ENCODE measurements at regions not wholly inside any gene's neighbourhood (a gene's known extent, or its start where the extent isn't known, plus 50 kb on each side); places are given as distances from the start of the nearest gene placed in this dataset.

DNA sequence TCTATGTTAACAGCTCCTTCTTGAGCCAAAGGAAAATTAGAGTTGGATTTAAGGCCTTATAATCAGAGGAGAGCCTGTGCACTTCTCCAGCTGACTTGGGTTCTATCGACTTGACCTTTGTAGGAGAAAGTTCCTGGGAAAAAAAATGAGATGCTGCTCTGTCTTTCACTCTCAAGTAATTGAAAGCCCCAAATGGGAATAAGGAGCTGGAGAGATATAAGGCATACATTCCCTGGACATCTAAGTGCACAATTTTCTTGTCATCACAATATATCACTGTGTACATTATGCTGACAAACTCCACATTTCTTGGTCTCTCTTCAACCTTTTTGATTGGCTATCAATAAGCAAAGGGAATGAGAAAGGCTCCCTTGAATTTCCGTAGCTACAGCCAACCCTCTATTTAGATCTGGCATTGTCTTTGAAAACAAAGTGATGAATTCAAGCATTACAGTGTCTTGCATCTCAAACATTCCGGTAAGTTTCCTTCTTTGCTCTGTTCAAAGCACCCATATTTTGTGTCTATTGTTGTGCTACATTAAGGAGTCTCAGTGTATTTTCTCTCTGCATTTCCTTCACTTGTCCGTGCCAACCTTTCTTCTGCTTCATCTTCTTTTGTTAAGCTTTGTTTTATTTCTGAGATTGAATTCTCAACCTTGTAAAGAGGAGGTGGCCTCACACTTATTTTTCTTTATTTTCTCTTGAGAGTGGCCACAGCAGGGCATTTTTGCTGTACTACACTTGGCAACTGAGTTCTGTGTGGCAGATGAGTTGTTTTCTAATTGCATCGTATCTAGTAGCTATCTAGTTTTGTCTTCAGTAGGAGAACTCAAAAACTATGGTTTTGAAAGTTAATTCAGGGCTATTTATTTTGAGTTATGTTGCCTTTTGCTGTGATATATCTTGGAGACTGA is 450.3 kb upstream of the MAN1A1 start:
- TF ChIP-seq, protein P1, sequence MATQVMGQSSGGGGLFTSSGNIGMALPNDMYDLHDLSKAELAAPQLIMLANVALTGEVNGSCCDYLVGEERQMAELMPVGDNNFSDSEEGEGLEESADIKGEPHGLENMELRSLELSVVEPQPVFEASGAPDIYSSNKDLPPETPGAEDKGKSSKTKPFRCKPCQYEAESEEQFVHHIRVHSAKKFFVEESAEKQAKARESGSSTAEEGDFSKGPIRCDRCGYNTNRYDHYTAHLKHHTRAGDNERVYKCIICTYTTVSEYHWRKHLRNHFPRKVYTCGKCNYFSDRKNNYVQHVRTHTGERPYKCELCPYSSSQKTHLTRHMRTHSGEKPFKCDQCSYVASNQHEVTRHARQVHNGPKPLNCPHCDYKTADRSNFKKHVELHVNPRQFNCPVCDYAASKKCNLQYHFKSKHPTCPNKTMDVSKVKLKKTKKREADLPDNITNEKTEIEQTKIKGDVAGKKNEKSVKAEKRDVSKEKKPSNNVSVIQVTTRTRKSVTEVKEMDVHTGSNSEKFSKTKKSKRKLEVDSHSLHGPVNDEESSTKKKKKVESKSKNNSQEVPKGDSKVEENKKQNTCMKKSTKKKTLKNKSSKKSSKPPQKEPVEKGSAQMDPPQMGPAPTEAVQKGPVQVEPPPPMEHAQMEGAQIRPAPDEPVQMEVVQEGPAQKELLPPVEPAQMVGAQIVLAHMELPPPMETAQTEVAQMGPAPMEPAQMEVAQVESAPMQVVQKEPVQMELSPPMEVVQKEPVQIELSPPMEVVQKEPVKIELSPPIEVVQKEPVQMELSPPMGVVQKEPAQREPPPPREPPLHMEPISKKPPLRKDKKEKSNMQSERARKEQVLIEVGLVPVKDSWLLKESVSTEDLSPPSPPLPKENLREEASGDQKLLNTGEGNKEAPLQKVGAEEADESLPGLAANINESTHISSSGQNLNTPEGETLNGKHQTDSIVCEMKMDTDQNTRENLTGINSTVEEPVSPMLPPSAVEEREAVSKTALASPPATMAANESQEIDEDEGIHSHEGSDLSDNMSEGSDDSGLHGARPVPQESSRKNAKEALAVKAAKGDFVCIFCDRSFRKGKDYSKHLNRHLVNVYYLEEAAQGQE (IDR thresholded peaks at IDR 0.05; ENCODE audit: insufficient read depth in 1 of 2, low read depth in 2 of 2, low read length in 2 of 2), result no peak
- no peak for TF ChIP-seq POLR2AphosphoS5 (IDR thresholded peaks at IDR 0.05; ENCODE audit: low read depth, low read length)

All from PFSK-1 (cell line).